ENCODE measurements at regions not wholly inside any gene's neighbourhood (a gene's known extent, or its start where the extent isn't known, plus 50 kb on each side); places are given as distances from the start of the nearest gene placed in this dataset.

GRCh38 chr13:58341318-58341717 lies 709.8 kb downstream of the PCDH17 start:
- TF ChIP-seq CTCF (IDR thresholded peaks at IDR 0.05) (no peak), POLR2A (IDR thresholded peaks at IDR 0.05) (no peak), EP300 (IDR thresholded peaks at IDR 0.05) (no peak)
